ENCODE measurements at regions not wholly inside any gene's neighbourhood (a gene's known extent, or its start where the extent isn't known, plus 50 kb on each side); places are given as distances from the start of the nearest gene placed in this dataset.

DNA sequence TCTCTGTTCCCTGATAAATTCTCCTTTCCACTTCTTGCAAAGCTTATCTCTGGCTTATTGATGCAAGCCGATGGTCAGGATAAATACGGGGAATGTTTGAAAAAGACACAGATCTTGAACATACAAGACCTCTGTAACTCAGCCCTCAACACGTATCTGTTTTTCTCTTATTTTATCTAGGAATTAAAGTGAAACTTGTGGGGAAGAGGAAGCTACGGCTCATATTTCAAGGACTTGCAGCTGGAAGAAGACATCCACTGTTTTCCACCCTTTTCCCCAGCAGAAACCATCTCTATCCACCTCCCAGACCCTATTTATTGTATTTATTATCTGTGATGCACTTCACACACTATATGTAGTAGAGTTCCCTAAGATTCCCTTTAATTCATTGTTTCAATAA, 98.4 kb upstream of the TANK start:
- H3K4me1 ChIP-seq (replicated peaks in 1 of 2): peaks cover 0 to 9% of the 10 kb centered on the region in 2 donors
- H3K9me3 ChIP-seq (replicated peaks in 1 of 3): no peaks in the 10 kb centered on the region
- no peak for DNase-seq
- intact Hi-C loops (cut with DNase I): no loop called here
- H3K27ac ChIP-seq: no peak overlapping the region
- WGBS, 4 donors: 61 to 74% (median 66%) methylated on average over 4 of the region's 4 CpGs
- H3K36me3 ChIP-seq (replicated peaks in 1 of 2): no peaks in the 10 kb centered on the region
- H3K27me3 ChIP-seq: no peaks in the 10 kb centered on the region
- TF ChIP-seq CTCF (IDR thresholded peaks at IDR 0.05): no peak
- TF ChIP-seq POLR2A (IDR thresholded peaks at IDR 0.05): no peak
- no peak overlapping the region for H3K4me3 ChIP-seq

DNA sequence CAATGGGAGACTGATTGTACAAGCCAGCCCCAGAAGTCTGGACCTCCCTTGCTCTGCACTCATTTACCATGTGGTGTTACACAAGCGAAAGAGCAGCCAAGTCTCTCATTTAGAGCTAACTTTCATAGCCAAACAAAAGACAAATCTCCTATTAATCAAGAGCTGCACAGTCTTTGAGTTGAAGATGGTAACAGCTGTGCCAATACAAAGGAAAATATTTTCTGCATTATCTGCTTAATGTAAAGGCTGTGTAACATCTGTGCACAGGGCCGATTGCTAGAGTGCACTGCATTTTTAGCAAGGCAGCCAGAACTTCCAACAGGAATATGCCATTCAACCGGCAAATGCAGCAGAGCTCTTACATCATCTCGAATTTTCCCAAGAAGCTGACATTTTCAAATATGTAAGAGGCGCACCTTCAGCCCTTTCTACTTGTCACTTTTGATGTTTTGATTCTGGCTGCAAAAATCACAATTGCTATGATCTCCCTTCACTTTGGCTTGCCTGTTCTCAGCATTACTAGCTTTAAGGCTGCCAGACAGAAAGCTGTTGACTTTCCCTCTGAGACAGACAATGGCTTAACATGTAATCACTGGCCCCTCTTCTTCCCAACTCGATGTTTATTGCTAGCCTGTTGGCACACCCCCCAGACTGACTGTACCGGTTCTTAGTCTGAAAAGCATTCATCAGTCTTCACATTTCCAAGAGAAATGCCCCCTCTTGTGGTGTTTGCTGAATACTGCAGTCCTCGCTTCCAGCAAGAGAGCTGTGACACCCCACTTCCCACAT, 96.9 kb upstream of the TANK start:
- no peaks in the 10 kb centered on the region for H3K27me3 ChIP-seq
- 30 to 39% (median 33%) methylated on average over 8 of the region's 8 CpGs for WGBS, 4 donors
- peak; percentile 67 to 88 (median 72) for DNase-seq
- H3K4me3 ChIP-seq: no peak overlapping the region
- intact Hi-C loops (cut with DNase I): no loop called here
- no peaks in the 10 kb centered on the region for H3K36me3 ChIP-seq (replicated peaks in 1 of 2)
- peaks cover 0 to 9% of the 10 kb centered on the region in 2 donors for H3K4me1 ChIP-seq (replicated peaks in 1 of 2)
- H3K9me3 ChIP-seq (replicated peaks in 1 of 3): no peaks in the 10 kb centered on the region
- TF ChIP-seq POLR2A (IDR thresholded peaks at IDR 0.05) (no peak), CTCF (IDR thresholded peaks at IDR 0.05) (peak; percentile 74 to 90 (median 80))
- H3K27ac ChIP-seq: no peak overlapping the region

- no peaks in the 10 kb centered on the region for H3K9me3 ChIP-seq (replicated peaks in 1 of 3)
- peak in 1 of 6 experiments; percentile 40 for TF ChIP-seq CTCF (IDR thresholded peaks at IDR 0.05)
- TF ChIP-seq POLR2A (IDR thresholded peaks at IDR 0.05): no peak
- no peak overlapping the region for H3K27ac ChIP-seq
- no peak overlapping the region for H3K4me3 ChIP-seq
- no peaks in the 10 kb centered on the region for H3K36me3 ChIP-seq (replicated peaks in 1 of 2)
- intact Hi-C loops (cut with DNase I): no loop called here
- no peaks in the 10 kb centered on the region for H3K27me3 ChIP-seq
- H3K4me1 ChIP-seq (replicated peaks in 1 of 2): peaks cover 0 to 9% of the 10 kb centered on the region in 2 donors
- 6 to 15% (median 13%) methylated on average over 2 of the region's 2 CpGs for WGBS, 4 donors
- DNase-seq: no peak
Measured at GRCh38 chr2:161063946-161064306, 96.3 kb upstream of the TANK start.

DNA sequence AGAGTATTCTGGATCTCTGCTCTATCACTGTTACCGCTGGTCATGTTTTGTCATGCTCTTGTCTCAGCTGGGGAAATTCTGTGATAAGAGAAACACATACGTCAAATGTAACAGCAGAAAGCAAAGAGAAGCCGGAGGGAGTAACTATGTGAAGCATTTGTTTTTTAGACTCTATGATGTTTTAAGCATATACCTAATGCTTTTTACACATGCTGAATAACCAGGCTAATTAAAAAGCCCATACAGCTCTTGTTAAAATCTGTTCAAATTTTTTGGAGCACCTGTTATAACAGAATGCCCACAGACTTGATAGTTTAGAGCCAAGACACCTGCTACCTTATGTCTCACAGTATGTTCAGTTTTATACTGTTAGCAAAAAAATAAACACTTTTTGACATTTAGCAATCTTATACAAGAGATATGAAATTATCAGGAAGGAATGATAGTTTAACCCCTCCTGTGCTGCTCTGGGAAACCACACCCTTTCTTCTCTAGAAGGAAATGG, 92.3 kb upstream of the TANK start:
- WGBS, 4 donors: 63 to 73% (median 66%) methylated on average over 3 of the region's 3 CpGs
- no peaks in the 10 kb centered on the region for H3K27me3 ChIP-seq
- no peak overlapping the region for H3K27ac ChIP-seq
- TF ChIP-seq POLR2A (IDR thresholded peaks at IDR 0.05) (no peak), CTCF (IDR thresholded peaks at IDR 0.05) (no peak)
- no peak overlapping the region for H3K4me3 ChIP-seq
- intact Hi-C loops (cut with DNase I): no loop called here
- no peak for DNase-seq
- H3K36me3 ChIP-seq (replicated peaks in 1 of 2): no peaks in the 10 kb centered on the region
- peaks cover 0 to 9% of the 10 kb centered on the region in 2 donors for H3K4me1 ChIP-seq (replicated peaks in 1 of 2)
- H3K9me3 ChIP-seq (replicated peaks in 1 of 3): no peaks in the 10 kb centered on the region
